Fibroblast of villous mesenchyme (primary cell): ENCODE measurements at regions not wholly inside any gene's neighbourhood (a gene's known extent, or its start where the extent isn't known, plus 50 kb on each side); places are given as distances from the start of the nearest gene placed in this dataset.

Experiments
- DNase-seq: peaks from one replicate; pipeline ENCODE4 v3.0.0-alpha.2; 2010; ENCODE audit warnings: low read depth
- H3K4me3 ChIP-seq: 2 replicates; pipeline ENCODE4 v1.5.1; 2011; ENCODE audit warnings: low read depth, mild to moderate bottlenecking, low read length
- CTCF ChIP-seq: IDR thresholded peaks from 2 replicates; pipeline ENCODE4 v1.5.1; 2012; ENCODE audit warnings: low read depth, mild to moderate bottlenecking, low read length; ENCODE audit not compliant: insufficient read depth

GRCh38 chr22:34010259-34010658 lies 90.0 kb upstream of the LARGE1 start:
- no peak for DNase-seq
- TF ChIP-seq CTCF: no peak
- H3K4me3 ChIP-seq: no peak overlapping the region

GRCh38 chr22:34015642-34016041 lies 95.4 kb upstream of the LARGE1 start:
- no peak for TF ChIP-seq CTCF
- H3K4me3 ChIP-seq: no peak overlapping the region
- no peak for DNase-seq

GRCh38 chr22:34017205-34017604 lies 96.9 kb upstream of the LARGE1 start:
- no peak for TF ChIP-seq CTCF
- no peak overlapping the region for H3K4me3 ChIP-seq
- DNase-seq: no peak

GRCh38 chr22:34019190-34019845 lies 99.0 kb upstream of the LARGE1 start:
- H3K4me3 ChIP-seq: no peak overlapping the region
- no peak for TF ChIP-seq CTCF
- DNase-seq: no peak

GRCh38 chr22:34035209-34035608 lies 114.9 kb upstream of the LARGE1 start:
- DNase-seq: no peak
- H3K4me3 ChIP-seq: no peak overlapping the region
- TF ChIP-seq CTCF: no peak

GRCh38 chr22:34036931-34037330 lies 116.7 kb upstream of the LARGE1 start:
- no peak for DNase-seq
- no peak overlapping the region for H3K4me3 ChIP-seq

More at GRCh38 chr22:34036931-34037330, 116.7 kb upstream of the LARGE1 start:
- TF ChIP-seq CTCF: no peak
